ENCODE measurements at regions not wholly inside any gene's neighbourhood (a gene's known extent, or its start where the extent isn't known, plus 50 kb on each side); places are given as distances from the start of the nearest gene placed in this dataset.
"Not testable (repeated sequence)": the region's sequence is repeated elsewhere in the genome, so short reads cannot be mapped to it uniquely, and the experiment has no call there.

DNA sequence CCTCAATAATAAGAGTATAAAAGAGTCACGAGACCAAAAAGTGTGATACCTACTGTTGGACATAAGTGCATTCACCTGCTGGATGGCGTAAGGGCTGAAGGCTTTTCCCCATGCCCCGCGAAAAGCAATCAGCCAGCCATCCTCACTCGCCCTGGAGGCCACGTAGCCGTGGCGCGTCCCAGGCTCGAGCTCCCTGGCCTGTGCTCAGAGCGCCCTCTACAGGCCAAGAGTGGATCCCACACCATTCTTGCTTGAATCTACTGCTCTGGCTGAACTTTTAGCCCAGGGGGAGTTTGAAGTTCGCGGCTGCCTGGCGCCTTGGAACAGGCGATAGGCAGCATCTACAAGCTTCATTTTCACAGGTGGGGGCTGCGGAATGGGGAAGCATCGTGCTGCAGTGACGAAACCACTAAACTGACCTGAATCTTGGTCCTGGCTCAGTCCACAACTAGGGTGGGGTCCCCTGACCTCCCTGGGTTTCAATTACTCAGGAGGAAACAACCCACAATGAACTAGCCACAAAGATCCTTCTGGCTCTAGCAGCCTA is 70.3 kb upstream of the SERBP1 start:
- POLR2A ChIA-PET = interaction anchor here (0.9 to 1.5 kb wide), 5 partner anchors 69 to 286 kb away, joined by 3 to 5 read pairs (median 4); partner anchors contain the start of gene SERBP1
- Mint-ChIP-seq H3K4me1 (ENCODE audit: insufficient read depth, unreplicated experiment) (no peaks in the 10 kb centered on the region), H3K9me3 (ENCODE audit: unreplicated experiment) (no peaks in the 10 kb centered on the region), H3K4me3 (ENCODE audit: unreplicated experiment) (no peak overlapping the region), H3K27me3 (ENCODE audit: insufficient read depth, unreplicated experiment) (no peaks in the 10 kb centered on the region), H3K36me3 (ENCODE audit: insufficient read depth, unreplicated experiment) (no peaks in the 10 kb centered on the region), H3K27ac (ENCODE audit: low read depth, unreplicated experiment) (no peak overlapping the region)
- CTCF ChIA-PET = interaction anchor here (0.6 to 6.0 kb wide), 85 partner anchors 8 to 968 kb away, joined by 3 to 117 read pairs (median 5); partner anchors contain the start of gene SERBP1
- peak; percentile 95 for TF ChIP-seq CTCF (IDR thresholded peaks at IDR 0.05; ENCODE audit: unreplicated experiment)
- intact Hi-C loops (cut with micrococcal nuclease) = loop anchor here (1.0 to 10.0 kb wide), 6 partner anchors 70 to 504 kb away; partner anchors contain the start of gene SERBP1
- DNase-seq (ENCODE audit: unreplicated experiment) = peak; percentile 92
- no TSS peak for BruUV-seq (replicated peaks)

DNA sequence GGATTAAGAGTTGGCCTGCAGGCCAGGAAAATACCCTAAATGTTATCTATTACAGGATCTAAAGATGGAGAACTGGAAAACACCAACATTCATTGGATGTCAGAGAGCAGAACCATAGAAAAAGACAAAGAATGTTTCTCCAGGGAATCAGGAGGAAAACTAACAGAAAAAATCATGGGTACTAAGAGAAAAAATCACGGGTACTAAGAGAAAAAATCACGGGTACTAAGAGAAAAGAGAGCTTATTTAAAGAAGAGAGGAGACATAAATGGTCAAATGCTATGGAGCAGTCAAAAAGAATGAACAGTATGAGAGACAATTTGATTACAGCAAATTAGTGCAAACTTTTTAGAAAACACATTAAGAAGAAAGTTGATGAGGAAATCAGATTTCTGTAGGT is 73.8 kb upstream of the SERBP1 start:
- H3K36me3 Mint-ChIP-seq (ENCODE audit: insufficient read depth, unreplicated experiment) = no peaks in the 10 kb centered on the region
- H3K4me3 Mint-ChIP-seq (ENCODE audit: unreplicated experiment) = no peak overlapping the region
- H3K27me3 Mint-ChIP-seq (ENCODE audit: insufficient read depth, unreplicated experiment) = no peaks in the 10 kb centered on the region
- peak overlapping the region; percentile 2 for H3K27ac Mint-ChIP-seq (ENCODE audit: low read depth, unreplicated experiment)
- DNase-seq (ENCODE audit: unreplicated experiment) = no peak
- no peaks in the 10 kb centered on the region for H3K9me3 Mint-ChIP-seq (ENCODE audit: unreplicated experiment)
- no TSS peak for BruUV-seq (replicated peaks)
- intact Hi-C loops (cut with micrococcal nuclease) = loop anchor here (10.0 kb wide), 1 partner anchor 359 kb away; no protein-coding TSS in a partner anchor
- TF ChIP-seq CTCF (IDR thresholded peaks at IDR 0.05; ENCODE audit: unreplicated experiment) = no peak
- ChIA-PET POLR2A (no interaction called here), CTCF (interaction anchor here (0.5 to 6.0 kb wide), 6 partner anchors 13 to 477 kb away, joined by 3 to 70 read pairs (median 30); partner anchors contain the start of gene SERBP1)
- no peaks in the 10 kb centered on the region for H3K4me1 Mint-ChIP-seq (ENCODE audit: insufficient read depth, unreplicated experiment)

DNA sequence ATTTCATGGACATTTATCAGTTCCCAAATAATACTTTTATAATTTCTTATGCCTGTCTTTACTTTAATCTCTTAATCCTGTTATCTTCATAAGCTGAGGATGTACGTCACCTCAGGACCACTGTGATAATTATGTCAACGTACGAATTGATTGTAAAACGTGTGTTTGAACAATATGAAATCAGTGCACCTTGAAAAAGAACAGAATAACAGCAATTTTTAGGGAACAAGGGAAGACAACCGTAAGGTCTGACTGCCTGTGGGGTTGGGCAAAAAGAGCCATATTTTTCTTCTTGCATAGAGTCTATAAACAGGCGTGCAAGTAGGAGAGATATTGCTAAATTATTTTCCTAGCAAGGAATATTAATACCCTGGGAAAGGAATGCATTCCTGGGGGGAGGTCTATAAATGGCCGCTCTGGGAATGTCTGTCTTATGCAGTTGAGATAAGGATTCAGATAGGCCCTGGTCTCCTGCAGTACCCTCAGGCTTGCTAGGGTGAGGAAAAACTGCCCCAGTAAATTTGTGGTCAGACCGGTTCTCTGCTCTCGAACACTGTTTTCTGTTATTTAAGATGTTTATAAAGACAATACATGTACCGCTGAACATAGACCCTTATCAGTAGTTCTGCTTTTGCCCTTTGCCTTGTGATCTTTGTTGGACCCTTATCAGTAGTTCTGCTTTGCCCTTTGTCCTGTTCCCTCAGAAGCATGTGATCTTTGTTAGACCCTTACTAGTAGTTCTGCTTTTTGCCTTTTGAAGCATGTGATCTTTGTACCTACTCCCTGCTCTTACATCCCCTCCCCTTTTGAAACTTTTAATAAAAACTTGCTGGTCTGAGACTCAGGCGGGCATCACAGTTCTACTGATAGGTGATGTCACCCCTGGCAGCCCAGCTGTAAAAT is 83.4 kb upstream of the SERBP1 start:
- H3K27ac Mint-ChIP-seq (ENCODE audit: low read depth, unreplicated experiment); H3K4me3 Mint-ChIP-seq (ENCODE audit: unreplicated experiment); H3K36me3 Mint-ChIP-seq (ENCODE audit: insufficient read depth, unreplicated experiment); H3K27me3 Mint-ChIP-seq (ENCODE audit: insufficient read depth, unreplicated experiment); BruUV-seq (replicated peaks); H3K4me1 Mint-ChIP-seq (ENCODE audit: insufficient read depth, unreplicated experiment); intact Hi-C loops (cut with micrococcal nuclease); DNase-seq (ENCODE audit: unreplicated experiment); POLR2A ChIA-PET: not testable (repeated sequence)
- CTCF ChIA-PET = interaction anchor here (0.6 to 1.3 kb wide), 4 partner anchors 14 to 301 kb away, joined by 3 to 4 read pairs (median 4); no protein-coding TSS in a partner anchor
- peaks cover 12% of the 10 kb centered on the region for H3K9me3 Mint-ChIP-seq (ENCODE audit: unreplicated experiment)

DNA sequence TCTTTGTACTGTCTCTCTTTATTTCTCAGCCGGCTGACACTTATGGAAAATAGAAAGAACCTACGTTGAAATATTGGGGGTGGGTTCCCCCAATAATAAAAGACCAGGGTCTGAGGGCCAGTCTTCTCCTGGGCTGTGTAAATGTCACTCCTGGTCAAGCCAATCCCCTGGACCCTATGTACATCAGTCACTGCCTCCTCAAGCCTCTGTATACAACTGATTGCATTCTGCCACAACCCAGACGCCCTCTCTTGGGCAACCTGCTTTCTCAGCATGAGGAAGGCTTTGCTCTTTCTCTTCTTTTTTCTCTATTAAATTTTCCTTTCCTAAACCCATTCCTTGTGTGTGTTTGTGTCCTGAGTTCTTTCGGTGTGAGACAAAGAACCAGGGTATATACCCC is 84.1 kb upstream of the SERBP1 start:
- intact Hi-C loops (cut with micrococcal nuclease) = no loop called here
- Mint-ChIP-seq H3K27ac (ENCODE audit: low read depth, unreplicated experiment) (no peak overlapping the region), H3K27me3 (ENCODE audit: insufficient read depth, unreplicated experiment) (no peaks in the 10 kb centered on the region), H3K4me1 (ENCODE audit: insufficient read depth, unreplicated experiment) (no peaks in the 10 kb centered on the region), H3K36me3 (ENCODE audit: insufficient read depth, unreplicated experiment) (peaks cover 4% of the 10 kb centered on the region), H3K4me3 (ENCODE audit: unreplicated experiment) (no peak overlapping the region), H3K9me3 (ENCODE audit: unreplicated experiment) (peaks cover 12% of the 10 kb centered on the region)
- POLR2A ChIA-PET = no interaction called here
- DNase-seq (ENCODE audit: unreplicated experiment) = no peak
- no TSS peak for BruUV-seq (replicated peaks)
- CTCF ChIA-PET = interaction anchor here (1.2 kb wide), 1 partner anchor 13 kb away, joined by 7 read pairs; no protein-coding TSS in a partner anchor
- no peak for TF ChIP-seq CTCF (IDR thresholded peaks at IDR 0.05; ENCODE audit: unreplicated experiment)

Measured in MCF 10A (cell line).